H9 (cell line): ENCODE measurements at regions not wholly inside any gene's neighbourhood (a gene's known extent, or its start where the extent isn't known, plus 50 kb on each side); places are given as distances from the start of the nearest gene placed in this dataset.

Experiments
- DNase-seq: peaks from one replicate; pipeline ENCODE4 v3.0.0-alpha.2; 2017
- H2AFZ ChIP-seq: one replicate; pipeline ENCODE4 v1.6.1; 2013; ENCODE audit warnings: mild to moderate bottlenecking, low read length, control low read depth, moderate library complexity
- H2AK5ac ChIP-seq: 2 replicates; pipeline ENCODE4 v1.6.1; 2013; ENCODE audit warnings: low read length, control low read depth, mixed read lengths; ENCODE audit not compliant: insufficient read length
- H2BK120ac ChIP-seq: one replicate; pipeline ENCODE4 v1.6.1; 2013; ENCODE audit warnings: low read depth, mild to moderate bottlenecking, low read length, control low read depth, inconsistent platforms; ENCODE audit not compliant: poor library complexity, severe bottlenecking
- H2BK12ac ChIP-seq: 2 replicates; pipeline ENCODE4 v1.6.1; 2013; ENCODE audit warnings: low read length, control low read depth, mixed read lengths, low read depth; ENCODE audit not compliant: insufficient read length
- H2BK15ac ChIP-seq: 2 replicates; pipeline ENCODE4 v1.6.1; 2013; ENCODE audit warnings: low read depth, low read length, control low read depth
- H2BK20ac ChIP-seq: one replicate; pipeline ENCODE4 v1.6.1; 2013; ENCODE audit warnings: low read depth, mild to moderate bottlenecking, low read length, control low read depth, inconsistent platforms; ENCODE audit not compliant: poor library complexity, severe bottlenecking
- H2BK5ac ChIP-seq: 2 replicates; pipeline ENCODE4 v1.6.1; 2013; ENCODE audit warnings: low read length, control low read depth, mixed read lengths; ENCODE audit not compliant: insufficient read length
- H3K14ac ChIP-seq: 2 replicates; pipeline ENCODE4 v1.6.1; 2013; ENCODE audit warnings: low read length, control low read depth; ENCODE audit not compliant: insufficient read depth
- H3K18ac ChIP-seq: 2 replicates; pipeline ENCODE4 v1.6.1; 2013; ENCODE audit warnings: low read depth, mild to moderate bottlenecking, mixed read lengths, low read length, control low read depth; ENCODE audit not compliant: insufficient read length
- H3K23ac ChIP-seq: 2 replicates; pipeline ENCODE4 v1.6.1; 2013; ENCODE audit warnings: low read length, control low read depth, mixed read lengths, low read depth; ENCODE audit not compliant: insufficient read length
- H3K23me2 ChIP-seq: 2 replicates; pipeline ENCODE4 v1.6.1; 2013; ENCODE audit warnings: low read depth, mild to moderate bottlenecking, mixed read lengths, low read length, control low read depth; ENCODE audit not compliant: insufficient read length, poor library complexity, severe bottlenecking
- H3K27ac ChIP-seq: 2 replicates; pipeline ENCODE4 v1.5.1; 2013; ENCODE audit warnings: low read length, control low read depth, mixed read lengths, low read depth; ENCODE audit not compliant: insufficient read length
- H3K27me3 ChIP-seq: 2 replicates; pipeline ENCODE4 v1.6.1; 2013; ENCODE audit warnings: low read length, control low read depth, inconsistent platforms; ENCODE audit not compliant: insufficient read depth
- H3K4ac ChIP-seq: 2 replicates; pipeline ENCODE4 v1.6.1; 2013; ENCODE audit warnings: low read depth, mild to moderate bottlenecking, control low read depth, inconsistent platforms, low read length, moderate library complexity
- H3K4me1 ChIP-seq: 2 replicates; pipeline ENCODE4 v1.6.1; 2013; ENCODE audit warnings: low read length, control low read depth, inconsistent platforms; ENCODE audit not compliant: insufficient read depth
- H3K4me2 ChIP-seq: 2 replicates; pipeline ENCODE4 v1.6.1; 2013; ENCODE audit warnings: low read length, control low read depth, mixed read lengths; ENCODE audit not compliant: insufficient read length, insufficient read depth
- H3K56ac ChIP-seq: 2 replicates; pipeline ENCODE4 v1.6.1; 2013; ENCODE audit warnings: low read depth, mild to moderate bottlenecking, mixed read lengths, low read length, control low read depth; ENCODE audit not compliant: insufficient read length
- H3K79me1 ChIP-seq: 2 replicates; pipeline ENCODE4 v1.6.1; 2013; ENCODE audit warnings: low read depth, mild to moderate bottlenecking, moderate library complexity, low read length, control low read depth, inconsistent platforms; ENCODE audit not compliant: insufficient read depth, poor library complexity, severe bottlenecking
- H3K79me2 ChIP-seq: 2 replicates; pipeline ENCODE4 v1.6.1; 2013; ENCODE audit warnings: low read length, control low read depth, inconsistent platforms; ENCODE audit not compliant: insufficient read depth
- H3K9ac ChIP-seq: 2 replicates; pipeline ENCODE4 v1.6.1; 2013; ENCODE audit warnings: low read length, control low read depth, mixed read lengths; ENCODE audit not compliant: insufficient read length; ENCODE audit errors: extremely low read depth
- H3K9me3 ChIP-seq: one replicate; pipeline ENCODE4 v1.6.1; 2013; ENCODE audit warnings: low read depth, low read length, inconsistent platforms; ENCODE audit not compliant: control insufficient read depth
- H3T11ph ChIP-seq: one replicate; pipeline ENCODE4 v1.6.1; 2013; ENCODE audit warnings: mild to moderate bottlenecking, low read length, control low read depth, inconsistent platforms
- H4K20me1 ChIP-seq: one replicate; pipeline ENCODE4 v1.6.1; 2013; ENCODE audit not compliant: control insufficient read depth, insufficient read length, insufficient read depth
- H4K5ac ChIP-seq: 2 replicates; pipeline ENCODE4 v1.6.1; 2013; ENCODE audit warnings: low read depth, mild to moderate bottlenecking, mixed read lengths, low read length, control low read depth; ENCODE audit not compliant: insufficient read length
- H4K8ac ChIP-seq: replicated peaks from 2 replicates; pipeline ENCODE4 v1.6.1; 2013; ENCODE audit warnings: low read length, control low read depth, mixed read lengths, low read depth; ENCODE audit not compliant: insufficient read length
- H4K91ac ChIP-seq: 2 replicates; pipeline ENCODE4 v1.6.1; 2013; ENCODE audit warnings: low read depth, mild to moderate bottlenecking, moderate library complexity, mixed read lengths, low read length, control low read depth; ENCODE audit not compliant: insufficient read length
- H3K27ac Mint-ChIP-seq, 3 experiments: 2 replicates in 2 of 3; 3 replicates in 1 of 3; pipeline ENCODE4 v1.8.0; 2020 to 2021; ENCODE audit warnings: mixed read lengths in 3 of 3, mild to moderate bottlenecking in 1 of 3, moderate library complexity in 1 of 3
- H3K27me3 Mint-ChIP-seq: 2 replicates; pipeline ENCODE4 v1.8.0; 2021; ENCODE audit warnings: low read depth, mild to moderate bottlenecking, moderate library complexity, mixed read lengths
- H3K36me3 Mint-ChIP-seq, 3 experiments: 2 replicates in 2 of 3; 3 replicates in 1 of 3; pipeline ENCODE4 v1.8.0; 2020 to 2021; ENCODE audit warnings: low read depth in 3 of 3, mixed read lengths in 3 of 3; ENCODE audit not compliant: insufficient read depth in 1 of 3
- H3K4me1 Mint-ChIP-seq, 2 experiments: 2 replicates each; pipeline ENCODE4 v1.8.0; 2020; ENCODE audit warnings: mixed read lengths in 2 of 2
- H3K4me3 Mint-ChIP-seq, 2 experiments: 2 replicates in 1 of 2; 3 replicates in 1 of 2; pipeline ENCODE4 v1.8.0; 2020 to 2021; ENCODE audit warnings: mild to moderate bottlenecking in 2 of 2, mixed read lengths in 2 of 2, moderate library complexity in 1 of 2
- H3K9me3 Mint-ChIP-seq, 2 experiments: 2 replicates in 1 of 2; 3 replicates in 1 of 2; pipeline ENCODE4 v1.8.0; 2020; ENCODE audit warnings: mild to moderate bottlenecking in 2 of 2, mixed read lengths in 2 of 2, moderate library complexity in 1 of 2
- WGBS: extraction: QIAGEN DNeasy Blood & Tissue Kit; methylation state at CpG from one replicate; pipeline ENCODE4 v1.1.7; 2013; ENCODE audit warnings: missing lambda C conversion rate, low lambda C conversion rate, mixed read lengths; ENCODE audit not compliant: insufficient read length; ENCODE audit errors: extremely low coverage; 5-methylcytosine and 5-hydroxymethylcytosine counted together
- TF ChIP-seq, protein P1 (sequence below): fragments of 200-600 bp; sonication (generic); conservative IDR thresholded peaks from 3 replicates; pipeline ENCODE4 v1.8.0; 2021; ENCODE audit warnings: antibody characterized with exemption, mild to moderate bottlenecking

DNA sequence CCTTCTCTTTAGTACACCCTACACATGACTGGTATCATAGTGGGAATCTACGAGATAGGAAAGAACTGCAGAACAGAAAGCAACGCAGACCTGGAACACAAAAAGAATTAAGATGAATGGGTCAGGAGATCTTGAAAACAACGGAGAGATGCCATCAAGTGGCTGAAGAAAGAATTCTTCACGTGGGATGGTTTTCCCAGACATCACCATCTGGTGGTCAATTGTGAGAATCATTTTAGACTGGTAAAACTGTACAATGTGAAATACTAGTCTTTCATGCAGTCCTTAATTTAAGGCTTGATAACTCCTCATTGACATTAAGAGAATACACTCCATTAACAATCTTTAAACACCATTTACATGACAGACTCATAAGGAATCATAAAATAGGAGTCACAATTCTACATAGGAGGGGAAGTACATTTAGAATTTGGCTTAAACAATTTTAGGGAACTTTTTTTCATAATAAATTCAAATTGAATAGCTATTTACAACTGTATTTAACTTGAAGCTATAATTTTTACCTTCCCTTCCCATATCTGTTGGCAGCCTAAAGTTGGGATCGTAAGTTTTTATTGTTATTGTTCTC is 128.4 kb upstream of the TRPM3 start:
- no peak overlapping the region for H3K14ac ChIP-seq
- TF ChIP-seq, protein P1, sequence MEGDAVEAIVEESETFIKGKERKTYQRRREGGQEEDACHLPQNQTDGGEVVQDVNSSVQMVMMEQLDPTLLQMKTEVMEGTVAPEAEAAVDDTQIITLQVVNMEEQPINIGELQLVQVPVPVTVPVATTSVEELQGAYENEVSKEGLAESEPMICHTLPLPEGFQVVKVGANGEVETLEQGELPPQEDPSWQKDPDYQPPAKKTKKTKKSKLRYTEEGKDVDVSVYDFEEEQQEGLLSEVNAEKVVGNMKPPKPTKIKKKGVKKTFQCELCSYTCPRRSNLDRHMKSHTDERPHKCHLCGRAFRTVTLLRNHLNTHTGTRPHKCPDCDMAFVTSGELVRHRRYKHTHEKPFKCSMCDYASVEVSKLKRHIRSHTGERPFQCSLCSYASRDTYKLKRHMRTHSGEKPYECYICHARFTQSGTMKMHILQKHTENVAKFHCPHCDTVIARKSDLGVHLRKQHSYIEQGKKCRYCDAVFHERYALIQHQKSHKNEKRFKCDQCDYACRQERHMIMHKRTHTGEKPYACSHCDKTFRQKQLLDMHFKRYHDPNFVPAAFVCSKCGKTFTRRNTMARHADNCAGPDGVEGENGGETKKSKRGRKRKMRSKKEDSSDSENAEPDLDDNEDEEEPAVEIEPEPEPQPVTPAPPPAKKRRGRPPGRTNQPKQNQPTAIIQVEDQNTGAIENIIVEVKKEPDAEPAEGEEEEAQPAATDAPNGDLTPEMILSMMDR, result peak; percentile 87
- peaks cover 0 to 5% (median 0%) of the 10 kb centered on the region in 3 experiments; a peak in 3 of 7 replicates for H3K36me3 Mint-ChIP-seq
- H3K23ac ChIP-seq, result no peak overlapping the region
- no peaks in the 10 kb centered on the region for H4K20me1 ChIP-seq
- H3K4ac ChIP-seq, result no peak overlapping the region
- no peaks in the 10 kb centered on the region for H3K79me2 ChIP-seq
- H2BK12ac ChIP-seq, result no peak overlapping the region
- H2BK20ac ChIP-seq, result no peak overlapping the region
- no peak overlapping the region for H2BK15ac ChIP-seq
- H4K91ac ChIP-seq, result no peak overlapping the region
- no peak overlapping the region for H4K5ac ChIP-seq
- no CpG with 5 or more reads among the region's 5 CpGs for WGBS
- no peaks in the 10 kb centered on the region for H3K23me2 ChIP-seq
- no peaks in the 10 kb centered on the region for H3K9me3 ChIP-seq
- H3K9me3 Mint-ChIP-seq, result peaks cover 0 to 4% of the 10 kb centered on the region in 2 experiments; a peak in 1 of 5 replicates
- DNase-seq, result no peak
- H3K9ac ChIP-seq, result no peak overlapping the region
- H2AK5ac ChIP-seq, result no peak overlapping the region
- H3K27me3 Mint-ChIP-seq, result no peaks in the 10 kb centered on the region
- H3K27ac ChIP-seq, result no peak overlapping the region
- H2AFZ ChIP-seq, result no peak overlapping the region
- H2BK120ac ChIP-seq, result no peak overlapping the region
- no peak overlapping the region for H4K8ac ChIP-seq
- H3K4me3 Mint-ChIP-seq, result no peak overlapping the region; a peak in 1 of 5 replicates
- peaks cover 2% of the 10 kb centered on the region for H3K4me1 ChIP-seq
- no peaks in the 10 kb centered on the region for H3K79me1 ChIP-seq
- no peak overlapping the region for H2BK5ac ChIP-seq
- H3K4me1 Mint-ChIP-seq, result peaks cover 34 to 47% of the 10 kb centered on the region in 2 experiments
- H3K27me3 ChIP-seq, result no peaks in the 10 kb centered on the region
- no peak overlapping the region for H3K4me2 ChIP-seq
- H3K56ac ChIP-seq, result no peak overlapping the region
- no peak overlapping the region for H3T11ph ChIP-seq
- no peak overlapping the region for H3K18ac ChIP-seq
- no peak overlapping the region; a peak in 1 of 7 replicates for H3K27ac Mint-ChIP-seq
